ENCODE measurements at regions not wholly inside any gene's neighbourhood (a gene's known extent, or its start where the extent isn't known, plus 50 kb on each side); places are given as distances from the start of the nearest gene placed in this dataset.

- no peak for DNase-seq (ENCODE audit: low read depth in 1 of 2, low spot score in 1 of 2)
Measured at GRCh38 chr9:31615966-31616365, 768.5 kb upstream of the ACO1 start.

GRCh38 chr9:31623511-31623910 lies 760.9 kb upstream of the ACO1 start:
- no peak for DNase-seq (ENCODE audit: low read depth in 1 of 2, low spot score in 1 of 2)

GRCh38 chr9:31629292-31629691 lies 755.2 kb upstream of the ACO1 start:
- DNase-seq (ENCODE audit: low read depth in 1 of 2, low spot score in 1 of 2): no peak

- no peak for DNase-seq (ENCODE audit: low read depth in 1 of 2, low spot score in 1 of 2)
Measured at GRCh38 chr9:31637265-31637664, 747.2 kb upstream of the ACO1 start.

GRCh38 chr9:31637861-31638260 lies 746.6 kb upstream of the ACO1 start:
- no peak for DNase-seq (ENCODE audit: low read depth in 1 of 2, low spot score in 1 of 2)

GRCh38 chr9:31639451-31639850 lies 745.0 kb upstream of the ACO1 start:
- DNase-seq (ENCODE audit: low read depth in 1 of 2, low spot score in 1 of 2): no peak

- no peak for DNase-seq (ENCODE audit: low read depth in 1 of 2, low spot score in 1 of 2)
Measured at GRCh38 chr9:31669311-31669710, 715.1 kb upstream of the ACO1 start.

- DNase-seq (ENCODE audit: low read depth in 1 of 2, low spot score in 1 of 2): no peak
Measured at GRCh38 chr9:31671011-31671410, 713.4 kb upstream of the ACO1 start.

- DNase-seq (ENCODE audit: low read depth in 1 of 2, low spot score in 1 of 2): no peak
Measured at GRCh38 chr9:31674264-31674663, 710.2 kb upstream of the ACO1 start.

- no peak for DNase-seq (ENCODE audit: low read depth in 1 of 2, low spot score in 1 of 2)
Measured at GRCh38 chr9:31677415-31677814, 707.0 kb upstream of the ACO1 start.

- no peak for DNase-seq (ENCODE audit: low read depth in 1 of 2, low spot score in 1 of 2)
Measured at GRCh38 chr9:31677877-31678276, 706.6 kb upstream of the ACO1 start.

GRCh38 chr9:31683116-31683515 lies 701.3 kb upstream of the ACO1 start:
- DNase-seq (ENCODE audit: low read depth in 1 of 2, low spot score in 1 of 2): no peak

GRCh38 chr9:31697956-31698355 lies 686.5 kb upstream of the ACO1 start:
- no peak for DNase-seq (ENCODE audit: low read depth in 1 of 2, low spot score in 1 of 2)

- DNase-seq (ENCODE audit: low read depth in 1 of 2, low spot score in 1 of 2): no peak
Measured at GRCh38 chr9:31699836-31700235, 684.6 kb upstream of the ACO1 start.

GRCh38 chr9:31700252-31701045 lies 684.0 kb upstream of the ACO1 start:
- no peak for DNase-seq (ENCODE audit: low read depth in 1 of 2, low spot score in 1 of 2)

- no peak for DNase-seq (ENCODE audit: low read depth in 1 of 2, low spot score in 1 of 2)
Measured at GRCh38 chr9:31702957-31703356, 681.5 kb upstream of the ACO1 start.

GRCh38 chr9:31715250-31715649 lies 669.2 kb upstream of the ACO1 start:
- no peak for DNase-seq (ENCODE audit: low read depth in 1 of 2, low spot score in 1 of 2)

GRCh38 chr9:31719262-31719661 lies 665.2 kb upstream of the ACO1 start:
- DNase-seq (ENCODE audit: low read depth in 1 of 2, low spot score in 1 of 2): no peak

GRCh38 chr9:31730398-31730797 lies 654.0 kb upstream of the ACO1 start:
- no peak for DNase-seq (ENCODE audit: low read depth in 1 of 2, low spot score in 1 of 2)

GRCh38 chr9:31733166-31733565 lies 651.3 kb upstream of the ACO1 start:
- DNase-seq (ENCODE audit: low read depth in 1 of 2, low spot score in 1 of 2): no peak

- DNase-seq (ENCODE audit: low read depth in 1 of 2, low spot score in 1 of 2): no peak
Measured at GRCh38 chr9:31736581-31737179, 647.8 kb upstream of the ACO1 start.

GRCh38 chr9:31740705-31741104 lies 643.7 kb upstream of the ACO1 start:
- no peak for DNase-seq (ENCODE audit: low read depth in 1 of 2, low spot score in 1 of 2)

GRCh38 chr9:31744589-31744988 lies 639.9 kb upstream of the ACO1 start:
- no peak for DNase-seq (ENCODE audit: low read depth in 1 of 2, low spot score in 1 of 2)

Measured in stimulated activated CD4-positive, alpha-beta T cell treated with anti-CD3 and anti-CD28 coated beads, Interleukin-15, amount 100 ng/mL, for 1 hour (primary cell).